ENCODE measurements at regions not wholly inside any gene's neighbourhood (a gene's known extent, or its start where the extent isn't known, plus 50 kb on each side); places are given as distances from the start of the nearest gene placed in this dataset.

DNA sequence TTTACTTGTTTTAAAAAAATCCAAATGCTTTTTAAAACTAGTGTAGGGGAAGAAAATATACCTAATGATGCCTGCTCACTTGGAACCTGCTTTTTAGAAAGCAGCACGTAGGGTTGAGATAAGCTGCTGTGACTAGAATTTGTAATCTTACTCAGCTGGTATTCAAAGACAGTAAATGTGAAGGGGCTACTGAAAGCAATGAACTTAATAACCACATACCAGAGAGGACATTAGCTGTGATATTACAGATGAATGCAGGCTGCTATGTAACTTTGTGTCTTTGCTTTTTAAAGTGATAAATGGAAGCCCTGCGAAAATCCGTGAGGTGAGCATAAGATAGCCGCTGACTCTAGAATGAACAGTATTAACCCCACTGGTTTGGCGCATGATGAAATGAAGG lies 124.1 kb downstream of the TRIML1 start:
- DNase-seq (ENCODE audit: low read depth in 1 of 2, low spot score in 2 of 2), result no peak
- H3K27ac ChIP-seq, result no peak overlapping the region
- H3K4me1 ChIP-seq (replicated peaks), result no peaks in the 10 kb centered on the region
- H3K4me3 ChIP-seq, result no peak overlapping the region
- H3K36me3 ChIP-seq, result no peaks in the 10 kb centered on the region
- H3K9me3 ChIP-seq (replicated peaks), result no peaks in the 10 kb centered on the region; the same call in 1 of the 2 replicates
- no peaks in the 10 kb centered on the region for H3K27me3 ChIP-seq (replicated peaks)

DNA sequence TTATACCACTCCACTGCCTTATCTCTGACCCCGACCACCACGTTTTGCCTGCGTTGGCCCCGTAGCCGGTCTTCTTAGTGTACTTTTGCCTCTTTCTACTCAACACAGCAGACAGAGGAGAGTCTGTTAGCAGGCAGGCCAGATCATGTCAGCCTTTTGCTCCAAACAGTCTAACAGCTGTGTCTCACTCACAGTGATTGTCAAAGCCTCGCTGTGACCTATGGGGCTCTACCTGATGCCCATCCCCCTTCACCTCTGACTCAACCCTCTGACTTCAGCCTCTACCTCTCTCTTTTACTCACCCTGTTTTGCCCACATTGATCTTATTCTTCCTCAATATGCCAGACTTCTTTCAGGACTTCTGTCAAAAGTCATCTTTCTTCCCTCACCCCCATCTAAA lies 127.1 kb downstream of the TRIML1 start:
- Histone ChIP-seq H3K9me3 (replicated peaks) (no peaks in the 10 kb centered on the region; the same call in 1 of the 2 replicates), H3K4me1 (replicated peaks) (no peaks in the 10 kb centered on the region), H3K4me3 (no peak overlapping the region), H3K27ac (no peak overlapping the region), H3K27me3 (replicated peaks) (no peaks in the 10 kb centered on the region), H3K36me3 (no peaks in the 10 kb centered on the region)
- DNase-seq (ENCODE audit: low read depth in 1 of 2, low spot score in 2 of 2), result no peak

DNA sequence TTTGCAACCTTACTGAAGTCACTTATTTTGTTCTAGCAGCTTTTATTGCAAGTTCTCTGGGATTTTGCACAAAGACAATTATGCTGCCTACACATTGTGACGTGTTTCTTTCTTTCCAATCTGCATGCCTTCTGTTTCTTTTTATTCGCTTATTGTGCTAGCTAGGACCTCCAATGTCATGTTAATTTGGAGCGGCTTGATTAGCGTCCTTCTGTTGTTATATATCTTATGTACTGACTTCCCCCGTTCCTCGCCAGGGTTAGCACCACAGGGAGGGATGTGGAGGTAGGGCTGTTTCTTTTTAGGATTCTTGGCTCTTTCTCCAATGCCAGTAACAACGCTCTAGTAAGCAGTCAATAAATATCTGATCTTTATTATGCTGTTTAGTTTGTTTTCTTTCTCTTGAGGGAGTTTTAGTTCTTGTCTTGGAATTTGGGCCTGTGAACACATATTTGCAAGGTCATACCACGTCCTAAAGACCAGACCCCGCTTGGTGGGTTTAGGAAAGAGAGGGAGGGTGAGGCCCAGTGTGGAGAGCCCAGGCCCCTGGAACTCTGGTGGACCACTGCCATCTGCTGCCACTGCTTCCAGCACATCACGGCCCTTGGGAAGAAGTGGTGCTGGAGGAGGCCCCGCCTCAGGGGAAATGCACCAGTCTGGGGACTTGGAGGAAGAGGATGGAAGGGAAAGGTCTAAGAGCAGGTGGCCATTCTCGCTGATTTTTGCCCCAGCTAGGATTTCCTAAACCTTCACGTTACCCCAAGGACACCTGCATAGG lies 129.1 kb downstream of the TRIML1 start:
- no peaks in the 10 kb centered on the region for H3K36me3 ChIP-seq
- no peaks in the 10 kb centered on the region for H3K27me3 ChIP-seq (replicated peaks)
- H3K27ac ChIP-seq, result no peak overlapping the region
- no peak overlapping the region for H3K4me3 ChIP-seq
- H3K4me1 ChIP-seq (replicated peaks), result no peaks in the 10 kb centered on the region
- H3K9me3 ChIP-seq (replicated peaks), result no peaks in the 10 kb centered on the region; the same call in 1 of the 2 replicates
- DNase-seq (ENCODE audit: low read depth in 1 of 2, low spot score in 2 of 2), result no peak

DNA sequence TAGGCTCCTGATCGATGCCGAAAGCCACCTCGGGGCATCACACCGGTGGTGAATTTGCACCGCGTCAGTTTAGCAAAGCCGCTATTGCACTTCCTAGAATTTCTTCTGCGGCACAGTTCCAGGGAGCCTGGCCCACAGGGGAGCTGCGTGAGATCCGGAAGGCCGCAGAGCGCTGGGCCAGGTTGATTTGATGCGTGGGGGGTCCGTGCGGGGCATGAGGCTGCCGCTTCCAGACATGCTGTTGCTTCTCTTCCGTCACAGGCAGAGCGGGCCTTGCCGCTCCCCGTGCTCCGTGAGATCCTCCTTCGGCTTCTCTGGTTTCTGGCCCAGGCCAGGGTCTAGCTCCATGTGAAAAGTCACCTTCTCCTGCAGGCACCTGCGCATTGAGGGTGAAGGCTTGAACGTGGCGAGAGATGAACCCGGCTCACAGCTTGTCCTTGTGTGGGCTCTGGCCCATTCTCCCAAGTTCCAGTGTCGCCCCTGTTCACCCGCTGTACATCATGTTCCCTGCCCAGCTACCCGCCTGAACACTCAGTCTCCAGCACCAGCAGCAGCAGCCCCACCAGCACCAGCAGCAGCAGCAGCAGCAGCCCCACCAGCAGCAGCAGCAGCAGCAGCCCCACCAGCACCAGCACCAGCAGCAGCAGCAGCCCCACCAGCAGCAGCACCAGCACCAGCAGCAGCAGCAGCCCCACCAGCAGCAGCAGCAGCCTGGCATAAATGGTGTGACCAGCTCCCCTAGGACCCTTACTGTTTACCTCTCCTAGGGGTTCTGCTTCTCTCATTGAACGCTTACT lies 131.2 kb downstream of the TRIML1 start:
- Histone ChIP-seq H3K4me3 (no peak overlapping the region), H3K27ac (no peak overlapping the region), H3K9me3 (replicated peaks) (0 out of 2 replicates have a peak, but pooled peaks cover 2% of the 10 kb centered on the region), H3K27me3 (replicated peaks) (no peaks in the 10 kb centered on the region), H3K36me3 (no peaks in the 10 kb centered on the region), H3K4me1 (replicated peaks) (no peaks in the 10 kb centered on the region)
- DNase-seq (ENCODE audit: low read depth in 1 of 2, low spot score in 2 of 2), result no peak

DNA sequence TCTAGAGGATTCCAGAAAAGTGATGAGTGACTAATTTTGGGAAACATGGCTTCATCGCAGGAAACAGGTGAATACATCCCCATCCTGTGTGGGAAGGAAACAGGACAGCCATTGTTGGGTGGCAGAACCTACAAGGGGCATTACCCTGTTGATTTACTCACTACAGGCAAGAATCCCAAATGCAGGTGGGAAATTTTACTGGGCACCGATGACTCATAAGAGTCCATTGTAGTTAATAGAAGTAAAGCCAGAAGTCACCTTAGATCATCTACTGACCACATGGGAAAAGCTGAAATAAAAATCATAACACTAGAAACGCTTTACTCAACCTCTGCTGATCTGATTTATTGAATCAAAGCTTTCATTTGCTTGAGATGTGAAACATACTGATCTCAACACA lies 136.4 kb downstream of the TRIML1 start:
- no peaks in the 10 kb centered on the region for H3K4me1 ChIP-seq (replicated peaks)
- H3K9me3 ChIP-seq (replicated peaks), result peaks cover 6% of the 10 kb centered on the region; the same call in 1 of the 2 replicates
- H3K4me3 ChIP-seq, result no peak overlapping the region
- DNase-seq (ENCODE audit: low read depth in 1 of 2, low spot score in 2 of 2), result no peak
- no peaks in the 10 kb centered on the region for H3K27me3 ChIP-seq (replicated peaks)
- no peak overlapping the region for H3K27ac ChIP-seq
- no peaks in the 10 kb centered on the region for H3K36me3 ChIP-seq

DNA sequence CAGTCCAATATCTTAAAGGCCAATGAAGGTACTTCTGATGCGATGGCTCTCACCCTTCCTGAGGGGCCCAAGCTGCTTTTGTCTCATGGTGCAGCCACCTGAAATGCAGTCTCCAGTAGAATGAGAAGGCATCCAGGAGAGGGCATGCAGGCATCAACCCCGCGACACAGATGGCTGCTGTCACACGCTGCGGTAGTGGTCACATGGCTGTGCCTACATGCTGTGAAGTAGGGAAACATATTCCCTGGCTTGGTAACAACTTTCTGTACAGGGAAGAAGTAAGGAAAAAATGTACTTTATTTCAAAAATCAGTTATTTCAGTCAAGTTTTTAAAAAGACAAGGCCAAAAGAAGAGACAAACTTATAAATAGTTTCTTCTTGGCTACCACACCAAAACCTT lies 139.9 kb downstream of the TRIML1 start:
- no peaks in the 10 kb centered on the region for H3K27me3 ChIP-seq (replicated peaks)
- H3K27ac ChIP-seq, result no peak overlapping the region
- H3K4me3 ChIP-seq, result no peak overlapping the region
- no peaks in the 10 kb centered on the region for H3K4me1 ChIP-seq (replicated peaks)
- no peaks in the 10 kb centered on the region for H3K36me3 ChIP-seq
- H3K9me3 ChIP-seq (replicated peaks), result peaks cover 5% of the 10 kb centered on the region
- DNase-seq (ENCODE audit: low read depth in 1 of 2, low spot score in 2 of 2), result no peak

DNA sequence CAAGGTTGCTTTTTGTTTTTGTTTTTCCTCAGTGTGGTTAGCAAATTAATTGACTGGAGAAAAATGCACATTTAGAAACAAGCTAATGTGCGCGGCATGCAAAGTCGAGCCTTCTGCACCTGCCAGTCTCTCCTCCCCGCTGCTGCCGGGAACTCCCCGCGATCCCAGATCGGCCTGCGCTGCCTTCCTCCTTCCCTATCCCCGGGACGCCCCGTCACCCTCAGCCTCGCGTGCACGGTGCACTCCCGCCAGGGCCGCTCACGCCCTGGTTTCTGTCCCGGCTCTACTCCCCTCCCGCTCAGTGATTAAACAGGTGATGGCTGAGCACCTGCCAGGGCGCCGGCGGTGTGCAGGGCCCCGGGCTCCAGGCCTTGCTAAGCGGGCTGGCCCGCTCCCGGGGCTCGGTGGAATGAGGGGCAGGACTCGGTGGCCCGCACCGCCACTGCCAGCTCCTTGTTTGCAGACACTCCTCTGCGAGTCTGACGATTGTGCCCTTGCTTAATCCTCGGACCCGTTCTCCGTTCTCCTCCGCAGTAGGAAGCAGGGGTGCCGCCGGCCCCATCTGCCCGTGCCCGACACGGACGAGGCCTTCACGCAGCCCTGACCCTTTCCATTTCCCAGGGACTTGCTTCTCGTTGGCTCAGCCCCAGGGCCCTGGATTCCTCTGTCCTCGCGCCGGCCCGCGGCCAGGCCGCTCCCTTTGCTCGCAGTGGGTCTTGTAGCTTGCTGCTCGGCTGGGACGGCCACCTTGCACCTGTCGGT lies 143.4 kb downstream of the TRIML1 start:
- H3K4me3 ChIP-seq, result no peak overlapping the region
- DNase-seq (ENCODE audit: low read depth in 1 of 2, low spot score in 2 of 2), result no peak
- H3K36me3 ChIP-seq, result no peaks in the 10 kb centered on the region
- peaks cover 4% of the 10 kb centered on the region for H3K9me3 ChIP-seq (replicated peaks)
- no peaks in the 10 kb centered on the region for H3K27me3 ChIP-seq (replicated peaks)
- H3K4me1 ChIP-seq (replicated peaks), result no peaks in the 10 kb centered on the region
- no peak overlapping the region for H3K27ac ChIP-seq

DNA sequence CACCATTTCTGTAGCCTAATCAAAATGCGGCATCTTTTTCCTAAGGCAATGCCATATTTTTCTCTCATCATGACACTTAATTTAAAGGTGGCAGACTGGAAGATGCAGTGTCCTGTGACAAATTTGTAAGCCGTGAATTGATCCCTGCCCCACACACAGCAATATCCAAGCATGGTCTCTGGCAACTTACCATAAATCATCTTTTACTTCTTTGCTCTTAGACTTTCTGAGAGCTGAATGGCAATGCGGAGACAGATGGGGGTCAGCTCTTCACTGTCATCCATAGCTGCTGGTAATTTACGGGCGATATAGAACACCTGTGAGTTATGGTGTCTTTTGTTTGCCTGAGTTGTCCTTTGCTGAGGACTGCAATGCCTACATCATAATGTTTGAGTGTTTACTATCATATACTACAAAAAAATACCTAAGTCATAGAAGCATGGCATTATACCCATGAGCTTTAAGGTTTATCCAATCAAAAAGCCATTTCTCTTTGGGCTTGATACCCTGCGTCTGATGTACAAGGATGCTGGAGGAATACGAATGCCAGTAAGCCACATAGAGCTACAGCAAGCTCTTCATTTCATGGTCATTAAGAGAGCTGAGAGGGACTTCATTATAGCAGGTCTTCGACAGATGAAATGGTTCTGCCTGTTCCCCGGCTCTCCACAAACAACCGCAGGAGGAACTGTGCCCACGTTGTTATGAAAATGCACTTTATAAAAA lies 148.1 kb downstream of the TRIML1 start:
- no peak for DNase-seq (ENCODE audit: low read depth in 1 of 2, low spot score in 2 of 2)
- Histone ChIP-seq H3K36me3 (no peaks in the 10 kb centered on the region), H3K4me3 (no peak overlapping the region), H3K4me1 (replicated peaks) (no peaks in the 10 kb centered on the region), H3K9me3 (replicated peaks) (peaks cover 4% of the 10 kb centered on the region), H3K27ac (no peak overlapping the region), H3K27me3 (replicated peaks) (no peaks in the 10 kb centered on the region)

DNA sequence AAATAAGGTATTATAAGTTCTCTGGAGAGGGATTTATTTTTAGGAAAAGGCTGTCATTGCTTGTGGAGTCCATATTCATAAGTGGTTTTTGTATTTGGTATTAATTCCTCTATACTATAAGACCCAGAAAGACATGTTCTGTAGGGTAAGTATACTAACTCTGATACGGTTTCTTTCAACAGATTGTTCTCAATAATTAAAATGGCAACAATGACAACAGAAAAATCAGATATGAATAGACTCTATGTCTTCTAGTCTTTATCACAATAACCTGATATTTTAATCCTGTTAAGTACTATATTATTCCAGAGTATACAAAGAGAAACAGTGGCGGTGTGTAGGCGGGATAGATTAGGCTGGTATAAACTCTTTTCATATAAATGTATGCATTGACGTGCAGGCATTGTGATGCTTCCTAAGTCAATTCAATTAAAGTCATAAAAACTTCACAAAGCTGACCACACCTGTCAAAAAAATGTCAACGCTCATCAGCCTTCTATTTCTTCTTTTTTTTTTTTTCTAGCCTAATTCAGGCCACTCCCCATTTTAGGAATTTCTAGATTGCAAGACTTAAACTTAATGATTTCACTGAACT lies 150.4 kb downstream of the TRIML1 start:
- DNase-seq (ENCODE audit: low read depth in 1 of 2, low spot score in 2 of 2), result no peak
- no peaks in the 10 kb centered on the region for H3K27me3 ChIP-seq (replicated peaks)
- no peak overlapping the region for H3K4me3 ChIP-seq
- no peaks in the 10 kb centered on the region for H3K36me3 ChIP-seq
- H3K9me3 ChIP-seq (replicated peaks), result peaks cover 6% of the 10 kb centered on the region
- no peaks in the 10 kb centered on the region for H3K4me1 ChIP-seq (replicated peaks)
- H3K27ac ChIP-seq, result no peak overlapping the region

DNA sequence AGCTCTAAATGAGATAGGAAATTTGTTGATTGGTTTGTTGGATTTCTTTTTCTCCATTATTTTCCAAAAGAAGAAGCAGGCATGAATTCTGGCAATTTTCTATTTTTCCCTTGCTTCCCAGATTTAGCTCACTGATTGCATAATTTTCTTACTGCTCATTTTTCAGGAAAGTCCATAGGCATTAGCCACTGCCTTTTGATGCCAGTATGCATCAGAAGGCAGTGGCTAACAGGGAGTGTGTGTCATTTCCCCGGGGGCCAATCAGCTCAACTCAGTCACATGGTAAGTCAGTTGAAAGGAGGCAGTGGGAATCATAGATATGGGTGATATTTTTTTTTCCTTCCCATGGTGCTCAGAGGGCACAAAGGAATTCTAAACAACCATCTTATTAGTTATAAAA lies 156.7 kb downstream of the TRIML1 start:
- Histone ChIP-seq H3K4me1 (replicated peaks) (no peaks in the 10 kb centered on the region), H3K4me3 (no peak overlapping the region), H3K9me3 (replicated peaks) (peaks cover 6% of the 10 kb centered on the region), H3K36me3 (no peaks in the 10 kb centered on the region), H3K27me3 (replicated peaks) (no peaks in the 10 kb centered on the region), H3K27ac (no peak overlapping the region)
- no peak for DNase-seq (ENCODE audit: low read depth in 1 of 2, low spot score in 2 of 2)

DNA sequence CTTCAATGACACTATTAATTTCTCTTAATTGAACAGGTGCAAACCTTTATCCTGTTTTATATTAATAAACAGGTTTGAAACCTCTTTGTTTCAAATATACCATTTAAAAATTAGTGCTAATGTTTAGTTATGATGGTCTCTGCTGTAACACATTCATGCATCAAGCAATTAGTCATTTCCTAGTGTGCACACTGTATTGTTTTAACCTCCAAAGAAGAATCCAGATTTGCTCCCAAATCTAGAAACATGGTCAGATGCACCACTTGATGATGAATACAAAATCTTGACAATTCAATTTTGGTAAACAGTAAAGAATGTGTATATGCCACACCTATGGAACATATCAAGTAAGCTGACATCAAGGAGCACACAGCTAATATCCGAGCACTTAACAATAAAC lies 157.1 kb downstream of the TRIML1 start:
- H3K9me3 ChIP-seq (replicated peaks), result peaks cover 6% of the 10 kb centered on the region

DNA sequence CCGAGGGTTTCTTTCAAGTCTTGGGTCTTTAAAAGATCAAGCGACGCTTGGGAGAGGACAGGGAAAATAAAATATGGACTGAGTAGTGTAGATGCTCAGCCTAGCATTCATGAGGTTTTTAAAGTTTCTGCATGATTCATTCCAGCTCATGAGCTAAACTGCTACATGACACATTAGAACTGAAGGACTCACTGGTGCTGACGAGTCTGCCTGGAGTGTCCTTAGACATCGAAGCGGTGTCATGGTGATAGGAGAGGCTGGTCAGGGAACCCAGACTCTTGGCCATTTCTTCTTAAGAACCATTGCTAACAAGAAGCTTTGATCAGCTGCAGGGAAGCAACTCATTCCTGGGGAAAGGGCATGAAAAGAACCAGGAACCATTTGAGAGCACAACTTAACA lies 158.6 kb downstream of the TRIML1 start:
- Histone ChIP-seq H3K27me3 (replicated peaks) (no peaks in the 10 kb centered on the region), H3K4me1 (replicated peaks) (no peaks in the 10 kb centered on the region), H3K27ac (no peak overlapping the region), H3K36me3 (no peaks in the 10 kb centered on the region), H3K4me3 (no peak overlapping the region), H3K9me3 (replicated peaks) (no peaks in the 10 kb centered on the region; the same call in 1 of the 2 replicates)
- DNase-seq (ENCODE audit: low read depth in 1 of 2, low spot score in 2 of 2), result no peak

More for the DNA sequence above, 157.1 kb downstream of the TRIML1 start:
- no peaks in the 10 kb centered on the region for H3K36me3 ChIP-seq
- no peaks in the 10 kb centered on the region for H3K4me1 ChIP-seq (replicated peaks)
- DNase-seq (ENCODE audit: low read depth in 1 of 2, low spot score in 2 of 2), result no peak
- H3K27ac ChIP-seq, result no peak overlapping the region
- no peaks in the 10 kb centered on the region for H3K27me3 ChIP-seq (replicated peaks)
- H3K4me3 ChIP-seq, result no peak overlapping the region

DNA sequence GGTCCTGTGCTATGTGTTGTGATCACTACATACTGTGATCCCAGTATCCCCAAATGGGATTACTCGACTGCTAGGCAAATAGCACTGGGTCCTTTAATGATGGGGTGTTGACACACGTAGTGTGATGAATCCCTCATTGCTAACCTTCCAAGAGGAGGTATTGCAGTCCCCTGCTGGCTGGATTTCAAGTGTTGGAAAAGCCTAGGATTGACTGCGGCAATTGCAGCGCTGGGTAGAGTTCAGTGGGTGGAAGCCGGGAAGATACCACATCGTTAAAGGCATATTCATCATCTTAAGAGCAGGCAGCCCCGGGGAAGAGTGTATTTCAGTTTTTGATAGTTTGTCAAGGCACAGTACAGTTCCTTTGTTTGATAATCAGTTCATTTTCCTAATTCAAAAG lies 159.9 kb downstream of the TRIML1 start:
- Histone ChIP-seq H3K4me1 (replicated peaks) (no peaks in the 10 kb centered on the region), H3K4me3 (no peak overlapping the region), H3K9me3 (replicated peaks) (no peaks in the 10 kb centered on the region), H3K27me3 (replicated peaks) (no peaks in the 10 kb centered on the region), H3K27ac (no peak overlapping the region), H3K36me3 (no peaks in the 10 kb centered on the region)
- no peak for DNase-seq (ENCODE audit: low read depth in 1 of 2, low spot score in 2 of 2)

Measured in SJSA1 (cell line).